Frontal cortex (tissue), 3 donors: ENCODE measurements at regions not wholly inside any gene's neighbourhood (a gene's known extent, or its start where the extent isn't known, plus 50 kb on each side); places are given as distances from the start of the nearest gene placed in this dataset.

Experiments
- DNase-seq, 2 donors: peaks; one replicate each; pipeline ENCODE4 v3.0.0; 2012; ENCODE audit warnings: low spot score in 2 of 2
- FAIRE-seq: peaks from 2 replicates; lab custom pipeline; 2012; peaks lifted over from hg19 to GRCh38; lab: Jason Lieb, UNC
- donor health status: control.
- donor health status: control.
- donor health status: control.

DNA sequence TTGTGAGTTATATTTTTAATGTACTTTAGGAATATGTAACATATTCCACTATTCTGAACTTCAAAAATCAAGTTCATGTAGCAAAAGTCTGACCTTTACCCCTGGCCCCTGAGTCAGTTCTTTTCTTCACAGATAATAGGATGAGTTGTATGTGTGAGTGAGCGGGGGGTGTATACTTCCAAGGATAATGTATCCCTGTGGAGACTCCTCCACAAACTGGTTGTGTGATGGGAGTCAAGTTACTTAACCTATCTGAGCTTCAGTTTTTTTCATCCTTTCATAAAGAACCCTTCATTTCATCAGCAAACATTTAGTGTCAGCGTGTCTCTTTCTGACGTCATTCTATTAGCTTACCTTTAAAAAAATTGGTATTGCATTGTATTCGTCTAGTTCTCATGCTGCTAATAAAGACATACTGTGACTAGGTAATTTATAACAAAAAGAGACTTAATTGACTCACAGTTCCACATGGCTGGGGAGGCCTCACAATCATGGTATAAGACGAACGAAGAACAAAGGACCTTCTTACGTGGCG lies 288.1 kb upstream of the GPC6 start:
- FAIRE-seq = no peak
- no peak for DNase-seq

DNA sequence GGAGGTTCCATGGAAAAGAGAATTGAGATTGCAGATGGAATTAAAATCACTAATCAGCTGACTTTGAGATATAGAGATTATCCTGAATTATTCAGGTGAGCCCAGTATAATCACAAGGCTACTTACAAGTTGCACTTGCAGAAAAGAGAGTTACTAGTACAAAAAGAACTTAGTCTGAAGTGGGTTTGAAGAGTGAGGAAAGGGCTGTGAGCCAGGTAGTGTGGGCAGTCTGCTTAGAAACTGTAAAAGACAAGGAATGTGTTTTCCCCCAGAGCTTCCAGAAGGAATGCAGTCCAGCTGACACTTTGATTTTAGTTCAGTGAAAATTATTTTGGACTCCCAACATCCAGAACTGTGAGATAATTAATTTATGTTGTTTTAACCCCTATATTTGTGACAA lies 285.4 kb upstream of the GPC6 start:
- FAIRE-seq (no peak), DNase-seq (no peak)

DNA sequence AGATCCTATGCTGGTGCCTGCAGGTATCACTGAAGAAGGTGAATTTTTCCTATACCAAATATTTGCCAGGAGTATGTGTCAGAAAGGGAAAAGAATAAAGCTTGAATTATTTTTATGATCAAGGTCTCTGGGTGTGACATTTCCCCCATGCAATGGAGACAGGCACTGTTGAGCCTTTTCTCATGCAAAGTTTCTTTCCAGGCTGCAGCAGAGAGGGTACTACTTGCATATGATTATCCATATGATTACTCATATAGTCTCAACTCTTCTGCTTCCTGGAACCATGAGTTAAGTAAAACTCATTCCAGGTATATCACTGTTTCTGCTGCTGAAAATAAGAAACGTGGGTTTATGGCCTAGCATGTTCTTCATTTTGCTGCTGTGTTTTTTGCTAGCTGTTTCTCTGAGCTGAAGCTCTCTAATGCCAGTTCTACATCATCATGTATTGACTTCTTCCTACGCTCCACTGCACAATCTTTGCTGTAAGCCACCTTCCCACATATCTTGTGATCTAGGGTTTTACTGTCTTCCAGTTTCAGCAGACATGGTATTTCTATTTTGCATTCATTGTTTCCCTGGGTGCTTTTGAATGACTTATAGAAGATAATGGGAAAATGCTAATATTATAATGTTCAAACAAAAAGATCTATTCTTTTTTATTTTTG lies 278.7 kb upstream of the GPC6 start:
- no peak for DNase-seq
- FAIRE-seq = no peak

DNA sequence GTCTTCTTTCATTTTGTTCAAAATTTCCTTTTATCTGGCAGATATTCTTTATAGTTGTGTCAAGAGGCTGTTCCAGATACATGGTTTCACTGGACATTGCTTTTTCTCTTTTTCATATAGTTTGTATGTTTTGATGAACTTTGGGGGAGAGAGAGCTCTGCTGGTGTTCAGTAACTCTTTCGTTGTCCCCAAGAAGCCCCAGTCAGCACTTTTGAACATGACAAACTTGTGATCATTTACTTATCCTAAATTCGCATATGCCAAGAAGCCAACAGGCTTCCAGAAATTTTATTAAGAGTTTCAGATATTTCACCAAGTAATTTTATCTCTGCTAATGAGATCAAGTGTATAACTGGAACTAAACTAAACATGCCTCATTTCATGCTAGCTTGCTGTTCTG lies 275.8 kb upstream of the GPC6 start:
- FAIRE-seq (no peak), DNase-seq (no peak)

DNA sequence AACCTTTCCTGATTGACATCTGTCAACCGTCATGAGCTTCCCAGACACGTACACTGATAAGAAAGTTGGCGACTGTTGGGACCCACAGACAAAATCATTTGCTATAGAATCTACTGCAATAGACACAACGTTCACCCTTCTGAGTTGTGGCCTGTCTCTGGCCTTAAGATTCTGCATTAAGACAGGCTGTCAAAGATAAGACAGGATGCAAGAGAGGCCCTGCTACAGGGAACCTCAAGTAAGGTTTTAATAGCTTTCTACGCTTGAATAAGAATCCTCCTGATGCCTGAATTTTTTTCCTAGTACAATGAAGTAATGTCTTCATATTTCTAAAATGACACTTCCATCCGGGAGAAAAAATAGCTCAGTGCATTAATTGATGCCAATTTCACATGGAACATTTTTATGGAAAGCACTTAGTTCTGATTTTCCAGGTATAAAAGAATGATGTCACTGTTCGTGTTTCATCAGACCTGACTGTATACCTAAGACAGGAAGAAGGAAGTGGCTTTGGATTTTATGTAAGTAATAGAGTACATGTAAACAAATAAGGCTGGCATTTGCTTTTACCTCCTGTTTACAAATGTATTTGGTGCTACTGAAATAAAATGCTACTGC lies 275.2 kb upstream of the GPC6 start:
- no peak for DNase-seq

DNA sequence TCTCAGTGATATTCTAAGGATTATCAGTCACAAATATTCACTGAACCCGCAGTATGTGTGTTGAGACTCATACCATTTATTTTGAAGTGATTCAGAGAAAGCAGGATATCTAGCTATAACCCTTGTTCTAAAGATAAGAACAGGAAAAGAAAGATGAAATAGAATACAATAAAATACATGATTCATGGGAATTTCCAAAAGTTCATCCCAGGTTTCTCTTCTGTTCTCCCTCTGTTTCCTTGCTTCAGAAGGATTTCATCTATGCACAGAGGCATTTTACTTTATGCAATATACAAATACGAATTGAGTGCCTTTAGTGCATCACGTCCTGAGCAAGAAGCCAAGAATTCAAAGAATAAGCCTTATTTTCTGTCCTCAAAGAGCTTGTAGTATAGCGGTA lies 274.4 kb upstream of the GPC6 start:
- no peak for FAIRE-seq
- no peak for DNase-seq

More for the DNA sequence above, 275.2 kb upstream of the GPC6 start:
- FAIRE-seq = no peak

DNA sequence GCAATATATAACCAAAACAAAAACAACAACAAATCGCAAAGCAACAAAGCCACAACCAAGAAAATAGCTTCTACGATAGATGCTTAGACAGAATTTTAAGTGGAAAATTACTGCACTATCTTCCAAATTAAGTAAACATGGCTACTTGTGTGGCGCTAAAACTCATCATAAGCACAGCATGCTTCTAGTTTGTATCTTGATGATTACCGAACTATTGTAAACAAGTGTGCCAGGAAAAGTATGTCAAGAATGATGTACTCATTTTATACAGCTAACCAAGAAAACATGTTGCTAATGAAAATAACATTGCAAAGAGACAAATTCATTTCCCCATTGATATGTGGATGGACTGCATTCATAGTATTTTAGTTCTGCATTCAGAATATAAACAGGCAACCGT lies 271.9 kb upstream of the GPC6 start:
- FAIRE-seq (no peak), DNase-seq (no peak)

DNA sequence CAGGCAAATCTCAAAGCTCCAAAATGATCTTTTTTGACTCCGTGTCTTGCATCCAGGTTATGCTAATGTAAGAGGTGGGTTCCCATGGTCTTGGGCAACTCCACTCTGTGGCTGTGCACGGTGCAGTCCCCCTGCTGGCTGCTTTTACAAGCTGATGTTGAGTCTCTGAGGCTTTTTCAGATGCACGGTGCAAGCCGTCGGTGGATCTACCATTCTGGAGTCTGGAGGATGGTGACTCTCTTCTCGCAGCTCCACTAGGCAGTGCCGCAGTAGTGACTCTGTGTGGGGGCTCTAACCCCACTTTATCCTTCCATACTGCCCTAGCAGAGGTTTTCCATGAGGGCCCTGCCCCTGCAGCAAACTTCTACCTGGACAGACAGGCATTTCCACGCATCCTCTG lies 266.8 kb upstream of the GPC6 start:
- no peak for FAIRE-seq
- no peak for DNase-seq

DNA sequence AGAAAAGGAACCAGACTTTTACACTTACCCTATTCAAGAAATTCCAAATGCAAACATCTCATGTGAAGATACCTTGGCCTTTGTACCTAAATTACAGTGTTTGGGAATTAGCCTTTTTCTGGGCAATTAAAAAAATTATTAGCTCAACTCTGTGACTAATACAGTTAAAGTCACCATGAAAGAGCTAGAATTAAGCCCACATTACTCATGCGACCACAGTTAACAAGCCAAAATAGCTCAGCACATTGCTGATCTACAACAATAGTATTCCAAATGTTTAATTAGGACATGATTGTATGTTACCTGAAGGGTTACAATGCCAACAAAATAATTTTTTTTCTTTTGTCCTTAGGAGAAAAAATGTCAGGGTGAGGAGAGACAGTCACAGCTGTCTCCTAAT lies 263.6 kb upstream of the GPC6 start:
- no peak for DNase-seq
- FAIRE-seq = no peak

DNA sequence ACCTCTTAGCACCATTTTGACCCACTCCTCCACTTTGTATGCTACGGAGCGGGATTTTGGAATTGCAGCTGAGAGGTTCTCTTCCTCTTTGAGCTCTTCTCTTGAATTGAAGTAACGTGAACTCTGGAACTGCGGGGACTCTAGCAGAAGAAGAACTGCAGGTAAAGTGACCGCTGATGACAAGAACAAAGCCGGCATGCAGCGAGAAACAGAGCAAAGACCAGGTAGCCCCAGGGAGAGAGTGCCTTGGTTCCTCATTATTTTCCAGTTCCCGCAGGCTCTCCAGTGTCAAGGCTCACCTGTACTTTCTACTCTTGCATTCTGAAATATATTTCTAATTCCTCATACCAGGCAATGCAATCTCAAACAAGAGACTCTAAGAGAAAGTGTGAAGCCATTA lies 260.3 kb upstream of the GPC6 start:
- FAIRE-seq = no peak
- DNase-seq = no peak

DNA sequence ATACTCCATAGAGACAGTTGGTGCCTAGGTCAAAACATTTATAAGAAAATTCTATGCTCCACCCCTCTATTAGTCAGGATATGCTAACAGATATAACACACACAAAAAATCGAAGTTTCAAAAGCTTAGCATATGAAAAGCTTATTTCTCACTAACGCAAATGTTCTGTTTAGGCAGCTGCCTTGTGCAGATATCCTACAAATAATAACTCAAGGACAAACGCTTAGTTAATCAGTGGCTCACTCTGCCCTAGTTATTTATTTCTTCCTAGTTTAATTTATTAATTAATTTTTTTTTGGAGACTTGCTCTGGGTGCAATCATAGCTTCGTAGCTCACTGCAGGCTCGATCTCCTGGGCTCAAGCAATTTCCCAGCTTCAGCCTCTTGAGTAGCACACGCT lies 259.7 kb upstream of the GPC6 start:
- FAIRE-seq (no peak), DNase-seq (no peak)

DNA sequence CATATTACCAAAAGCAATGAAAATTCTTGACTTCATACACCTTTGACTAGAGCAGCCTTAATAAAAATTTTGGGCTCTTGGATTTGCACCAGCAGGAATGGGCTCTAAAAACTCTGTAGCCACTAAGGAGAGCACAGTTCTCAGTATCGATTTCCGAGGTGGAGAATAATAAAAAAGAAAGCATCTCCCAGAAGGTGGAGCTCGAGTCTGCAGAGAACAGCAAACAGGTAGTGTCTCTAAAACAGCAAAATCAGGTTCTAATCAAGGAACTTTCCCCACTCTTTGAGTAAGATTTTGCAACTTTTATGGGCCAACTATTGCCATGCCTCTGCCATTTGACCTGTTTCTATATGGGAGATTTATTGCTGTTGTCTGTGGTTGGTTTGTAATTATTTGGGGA lies 258.7 kb upstream of the GPC6 start:
- FAIRE-seq = no peak
- DNase-seq = no peak

DNA sequence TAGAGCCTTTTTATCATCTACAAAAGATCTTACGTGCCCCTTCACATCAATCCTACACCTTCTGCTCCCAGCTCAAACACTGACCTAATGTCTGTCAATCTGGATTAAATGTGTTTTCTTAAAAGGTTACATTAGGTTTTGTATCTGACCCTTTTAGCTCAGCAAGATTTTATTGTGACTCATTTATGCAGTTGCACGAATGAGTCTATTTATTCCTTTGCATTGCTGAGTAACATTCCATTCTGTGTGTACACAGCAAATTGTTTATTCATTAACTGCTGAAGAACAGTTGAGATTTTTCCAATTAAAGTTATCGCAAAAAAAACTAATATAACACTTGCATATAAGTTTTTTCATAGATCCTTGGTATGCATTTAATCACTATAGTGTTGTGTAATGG lies 253.9 kb upstream of the GPC6 start:
- FAIRE-seq = no peak

DNA sequence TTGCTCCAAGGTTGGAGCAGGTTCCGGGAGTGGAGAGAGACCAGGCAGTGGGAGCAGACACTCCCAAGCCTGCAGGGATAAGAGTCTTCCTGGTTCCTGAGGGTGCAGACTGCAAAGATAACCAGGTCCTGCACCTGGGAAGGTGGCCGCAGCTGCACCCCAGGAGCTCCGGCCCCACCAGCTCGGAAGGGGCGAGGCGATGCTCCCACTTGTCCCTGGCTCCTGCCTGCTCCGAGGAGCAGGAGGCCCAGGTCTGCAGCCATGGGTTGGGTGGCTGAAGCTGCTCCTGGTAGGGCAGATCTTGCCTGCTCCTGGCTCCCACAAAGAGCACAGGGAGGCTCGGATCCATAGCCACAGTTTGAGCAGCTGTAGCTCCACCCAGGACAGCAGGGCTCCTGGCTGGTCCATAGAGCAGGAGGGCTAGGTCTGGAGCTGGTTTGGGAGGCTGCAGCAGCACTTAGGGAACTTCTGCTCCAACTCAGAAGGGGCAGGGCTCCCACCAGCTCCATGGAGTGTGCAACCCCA lies 251.6 kb upstream of the GPC6 start:
- DNase-seq (no peak), FAIRE-seq (no peak)

More for the DNA sequence above, 253.9 kb upstream of the GPC6 start:
- no peak for DNase-seq

DNA sequence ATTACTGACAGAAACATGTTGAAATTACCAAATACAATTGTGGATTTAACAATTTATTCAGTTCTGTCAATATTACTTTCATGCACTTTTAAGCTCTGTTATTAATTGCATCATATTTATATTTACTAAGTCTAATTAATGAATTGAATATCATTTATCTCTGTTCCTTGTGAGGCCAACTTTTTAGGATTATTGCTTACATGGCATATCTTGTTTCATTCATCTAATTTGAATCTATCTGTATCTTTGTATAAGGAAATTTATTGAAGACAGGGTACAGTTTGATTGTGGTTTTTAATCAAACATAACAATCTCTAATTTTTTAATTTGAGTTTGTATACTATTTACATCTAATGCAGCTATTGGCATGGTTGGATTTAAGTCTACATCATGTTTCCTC lies 249.9 kb upstream of the GPC6 start:
- FAIRE-seq = no peak
- DNase-seq = no peak

DNA sequence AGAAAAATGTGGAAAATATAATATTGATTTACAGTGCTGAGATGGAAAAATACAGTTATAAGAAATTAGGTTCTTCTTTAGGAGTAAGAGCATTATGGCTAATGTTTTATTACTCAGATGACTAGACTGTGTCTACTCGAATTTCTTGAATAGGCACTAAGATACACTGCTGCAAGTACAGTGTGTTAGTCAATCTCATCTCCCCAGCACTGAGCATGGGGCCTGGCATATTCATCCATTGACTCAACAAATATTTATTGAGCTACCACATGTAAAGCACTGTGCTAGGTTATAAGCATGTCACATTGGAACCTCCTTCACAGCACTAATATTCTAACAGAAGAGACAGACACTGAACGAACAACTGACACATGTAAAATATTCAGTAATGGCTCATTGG lies 242.5 kb upstream of the GPC6 start:
- DNase-seq (no peak), FAIRE-seq (no peak)

DNA sequence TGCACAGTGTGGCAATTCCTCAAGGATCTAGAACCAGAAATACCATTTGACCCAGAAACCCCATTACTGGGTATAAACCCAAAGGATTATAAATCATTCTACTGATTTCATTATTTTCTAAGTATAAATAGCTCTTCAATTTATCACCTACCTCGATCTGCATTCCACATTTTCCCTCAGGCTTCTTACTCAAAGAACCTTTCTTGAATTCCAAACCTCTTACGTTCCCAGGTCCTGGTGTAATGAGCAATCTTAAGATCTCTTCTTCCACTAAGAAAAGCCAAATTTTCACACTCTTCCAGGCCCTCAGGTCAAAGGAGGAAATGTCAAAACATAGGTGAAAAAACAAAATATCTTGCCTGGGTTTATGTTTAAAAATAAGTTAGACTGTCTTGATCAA lies 237.3 kb upstream of the GPC6 start:
- no peak for DNase-seq
- FAIRE-seq = no peak

DNA sequence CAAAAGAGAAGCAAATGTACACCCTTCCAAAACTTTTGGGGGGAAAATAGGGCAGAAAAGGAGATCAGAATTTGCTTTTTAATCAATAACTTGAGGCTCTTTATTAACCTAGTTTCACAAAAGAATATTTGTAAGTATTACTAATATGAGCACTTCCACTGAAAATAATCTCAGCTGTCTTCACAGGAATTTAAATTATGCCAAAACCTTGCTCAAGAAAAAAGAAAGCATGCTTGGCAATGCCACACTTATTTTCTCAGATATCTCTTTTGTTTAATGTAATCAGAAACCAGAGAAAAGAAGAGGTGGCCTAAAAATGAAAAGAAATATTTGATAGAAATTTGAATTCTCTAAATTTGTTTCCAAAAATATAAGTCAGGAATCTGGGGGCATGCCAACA lies 234.9 kb upstream of the GPC6 start:
- no peak for FAIRE-seq
- DNase-seq = no peak

DNA sequence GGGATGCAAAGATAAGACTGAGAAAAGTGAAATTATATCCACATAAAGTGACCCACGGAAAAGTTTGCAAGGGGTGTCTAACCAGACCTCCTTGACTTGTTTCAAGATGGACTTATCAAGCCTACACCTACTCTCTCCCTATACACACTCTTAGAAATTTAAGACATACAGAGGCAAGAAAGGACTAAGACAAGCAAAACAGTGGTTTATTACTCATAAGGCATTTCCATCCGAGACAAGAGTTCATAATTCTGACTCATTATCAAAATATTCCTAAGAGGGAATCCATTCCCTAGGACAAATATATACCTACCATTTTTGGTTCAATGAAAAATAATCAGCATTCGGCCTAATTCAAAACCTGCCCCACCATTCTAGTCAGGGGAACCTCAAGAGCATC lies 232.6 kb upstream of the GPC6 start:
- no peak for FAIRE-seq

DNA sequence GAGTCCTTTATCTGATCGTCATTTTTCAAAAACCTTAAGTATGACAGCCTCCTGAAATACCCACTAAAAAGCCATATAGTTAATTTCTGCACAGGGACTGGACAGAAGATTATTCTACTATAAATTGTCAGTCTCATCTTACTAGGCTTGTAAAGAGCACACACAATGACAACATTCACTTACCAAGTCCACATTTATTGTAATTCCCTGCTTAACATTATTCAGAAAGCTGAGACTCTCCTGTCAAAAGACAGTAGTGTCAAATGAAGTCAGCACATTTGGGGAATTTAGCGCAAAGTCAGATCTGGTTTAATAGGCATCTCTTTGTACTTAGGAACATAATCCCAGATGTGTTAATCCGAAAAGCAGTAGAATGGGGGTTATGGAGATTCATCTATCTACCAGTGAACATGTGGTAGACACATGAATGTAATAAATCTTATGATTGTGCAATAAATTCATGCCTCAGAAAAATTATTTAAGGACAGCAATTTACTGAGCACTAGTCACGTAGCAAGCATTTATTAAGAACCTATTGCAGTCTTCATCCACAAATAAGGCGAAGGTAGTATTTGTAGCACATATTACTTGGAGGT lies 224.6 kb upstream of the GPC6 start:
- DNase-seq = no peak
- FAIRE-seq = no peak

More for the DNA sequence above, 232.6 kb upstream of the GPC6 start:
- DNase-seq = no peak

DNA sequence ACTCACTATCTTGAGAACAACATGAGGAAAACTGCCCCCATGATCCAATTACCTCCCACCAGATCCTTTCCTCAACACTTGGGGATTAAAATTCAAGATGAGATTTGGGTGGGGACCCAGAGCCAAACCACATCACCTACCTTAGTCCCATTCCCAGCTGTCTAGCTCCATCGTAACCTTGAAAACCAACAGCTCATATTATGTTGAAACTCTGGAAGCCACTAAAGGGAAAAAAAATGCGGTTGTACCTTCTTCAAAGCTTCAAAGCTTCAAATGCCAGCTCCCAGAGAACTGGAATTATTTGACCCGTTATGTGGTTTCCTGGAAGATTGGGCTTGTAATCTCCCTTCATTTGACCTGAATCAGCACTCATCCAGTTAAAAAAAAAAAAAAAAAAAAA lies 223.1 kb upstream of the GPC6 start:
- no peak for DNase-seq
- FAIRE-seq = no peak
